Breast epithelium (tissue), 3 donors: ENCODE measurements at regions not wholly inside any gene's neighbourhood (a gene's known extent, or its start where the extent isn't known, plus 50 kb on each side); places are given as distances from the start of the nearest gene placed in this dataset.

Experiments
- POLR2A ChIP-seq: fragments of 450-650 bp; IDR thresholded peaks from one replicate; pipeline ENCODE4 v1.6.1; 2016; ENCODE audit warnings: antibody characterized with exemption, mild to moderate bottlenecking, moderate library complexity
- TF ChIP-seq, protein P1 (sequence below), 3 donors: fragments of 450-650 bp; IDR thresholded peaks; one replicate each; pipeline ENCODE4 v1.5.1; 2016 to 2017; ENCODE audit warnings: antibody characterized with exemption in 3 of 3, mild to moderate bottlenecking in 3 of 3, moderate library complexity in 3 of 3

GRCh38 chr3:16825617-16826204 is 59.0 kb upstream of the PLCL2 start:
- TF ChIP-seq POLR2A = no peak
- TF ChIP-seq, protein P1, sequence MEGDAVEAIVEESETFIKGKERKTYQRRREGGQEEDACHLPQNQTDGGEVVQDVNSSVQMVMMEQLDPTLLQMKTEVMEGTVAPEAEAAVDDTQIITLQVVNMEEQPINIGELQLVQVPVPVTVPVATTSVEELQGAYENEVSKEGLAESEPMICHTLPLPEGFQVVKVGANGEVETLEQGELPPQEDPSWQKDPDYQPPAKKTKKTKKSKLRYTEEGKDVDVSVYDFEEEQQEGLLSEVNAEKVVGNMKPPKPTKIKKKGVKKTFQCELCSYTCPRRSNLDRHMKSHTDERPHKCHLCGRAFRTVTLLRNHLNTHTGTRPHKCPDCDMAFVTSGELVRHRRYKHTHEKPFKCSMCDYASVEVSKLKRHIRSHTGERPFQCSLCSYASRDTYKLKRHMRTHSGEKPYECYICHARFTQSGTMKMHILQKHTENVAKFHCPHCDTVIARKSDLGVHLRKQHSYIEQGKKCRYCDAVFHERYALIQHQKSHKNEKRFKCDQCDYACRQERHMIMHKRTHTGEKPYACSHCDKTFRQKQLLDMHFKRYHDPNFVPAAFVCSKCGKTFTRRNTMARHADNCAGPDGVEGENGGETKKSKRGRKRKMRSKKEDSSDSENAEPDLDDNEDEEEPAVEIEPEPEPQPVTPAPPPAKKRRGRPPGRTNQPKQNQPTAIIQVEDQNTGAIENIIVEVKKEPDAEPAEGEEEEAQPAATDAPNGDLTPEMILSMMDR (IDR thresholded peaks at IDR 0.05) = no peak
